ENCODE measurements at regions not wholly inside any gene's neighbourhood (a gene's known extent, or its start where the extent isn't known, plus 50 kb on each side); places are given as distances from the start of the nearest gene placed in this dataset.

DNA sequence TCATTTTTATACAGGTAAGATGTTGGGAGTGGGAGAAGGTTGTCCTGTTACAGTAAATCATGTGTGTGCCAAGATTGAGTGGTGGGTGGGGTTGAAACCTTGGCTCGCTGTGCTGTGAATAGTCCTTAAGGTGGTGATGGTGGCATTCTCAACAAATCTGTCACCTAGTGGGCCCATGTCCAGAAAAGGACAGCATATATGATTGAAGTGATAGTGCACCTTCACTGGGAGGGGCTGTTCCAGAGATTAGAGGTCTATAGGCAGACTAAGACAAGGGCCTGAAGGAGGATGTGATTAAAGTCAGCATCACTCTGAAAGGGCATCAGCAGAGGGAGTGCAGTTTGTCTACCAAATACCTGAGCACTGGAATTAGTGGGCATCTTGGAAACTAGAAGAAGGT is 374.2 kb upstream of the C2CD4B start:
- no peaks in the 10 kb centered on the region for H3K27me3 ChIP-seq (ENCODE audit: insufficient read depth, poor library complexity, severe bottlenecking)
- no peak overlapping the region for H3K27ac ChIP-seq (replicated peaks)
- TF ChIP-seq POLR2AphosphoS5 (IDR thresholded peaks at IDR 0.05; ENCODE audit: low read depth): no peak
- TF ChIP-seq GABPA (IDR thresholded peaks at IDR 0.05; ENCODE audit: low read depth): no peak
- no peak for TF ChIP-seq SPI1 (IDR thresholded peaks at IDR 0.05; ENCODE audit: borderline replicate concordance, low read depth)
- TF ChIP-seq, protein P1, sequence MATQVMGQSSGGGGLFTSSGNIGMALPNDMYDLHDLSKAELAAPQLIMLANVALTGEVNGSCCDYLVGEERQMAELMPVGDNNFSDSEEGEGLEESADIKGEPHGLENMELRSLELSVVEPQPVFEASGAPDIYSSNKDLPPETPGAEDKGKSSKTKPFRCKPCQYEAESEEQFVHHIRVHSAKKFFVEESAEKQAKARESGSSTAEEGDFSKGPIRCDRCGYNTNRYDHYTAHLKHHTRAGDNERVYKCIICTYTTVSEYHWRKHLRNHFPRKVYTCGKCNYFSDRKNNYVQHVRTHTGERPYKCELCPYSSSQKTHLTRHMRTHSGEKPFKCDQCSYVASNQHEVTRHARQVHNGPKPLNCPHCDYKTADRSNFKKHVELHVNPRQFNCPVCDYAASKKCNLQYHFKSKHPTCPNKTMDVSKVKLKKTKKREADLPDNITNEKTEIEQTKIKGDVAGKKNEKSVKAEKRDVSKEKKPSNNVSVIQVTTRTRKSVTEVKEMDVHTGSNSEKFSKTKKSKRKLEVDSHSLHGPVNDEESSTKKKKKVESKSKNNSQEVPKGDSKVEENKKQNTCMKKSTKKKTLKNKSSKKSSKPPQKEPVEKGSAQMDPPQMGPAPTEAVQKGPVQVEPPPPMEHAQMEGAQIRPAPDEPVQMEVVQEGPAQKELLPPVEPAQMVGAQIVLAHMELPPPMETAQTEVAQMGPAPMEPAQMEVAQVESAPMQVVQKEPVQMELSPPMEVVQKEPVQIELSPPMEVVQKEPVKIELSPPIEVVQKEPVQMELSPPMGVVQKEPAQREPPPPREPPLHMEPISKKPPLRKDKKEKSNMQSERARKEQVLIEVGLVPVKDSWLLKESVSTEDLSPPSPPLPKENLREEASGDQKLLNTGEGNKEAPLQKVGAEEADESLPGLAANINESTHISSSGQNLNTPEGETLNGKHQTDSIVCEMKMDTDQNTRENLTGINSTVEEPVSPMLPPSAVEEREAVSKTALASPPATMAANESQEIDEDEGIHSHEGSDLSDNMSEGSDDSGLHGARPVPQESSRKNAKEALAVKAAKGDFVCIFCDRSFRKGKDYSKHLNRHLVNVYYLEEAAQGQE (IDR thresholded peaks at IDR 0.05; ENCODE audit: insufficient replicate concordance, low read depth): no peak
- TF ChIP-seq, protein P2, sequence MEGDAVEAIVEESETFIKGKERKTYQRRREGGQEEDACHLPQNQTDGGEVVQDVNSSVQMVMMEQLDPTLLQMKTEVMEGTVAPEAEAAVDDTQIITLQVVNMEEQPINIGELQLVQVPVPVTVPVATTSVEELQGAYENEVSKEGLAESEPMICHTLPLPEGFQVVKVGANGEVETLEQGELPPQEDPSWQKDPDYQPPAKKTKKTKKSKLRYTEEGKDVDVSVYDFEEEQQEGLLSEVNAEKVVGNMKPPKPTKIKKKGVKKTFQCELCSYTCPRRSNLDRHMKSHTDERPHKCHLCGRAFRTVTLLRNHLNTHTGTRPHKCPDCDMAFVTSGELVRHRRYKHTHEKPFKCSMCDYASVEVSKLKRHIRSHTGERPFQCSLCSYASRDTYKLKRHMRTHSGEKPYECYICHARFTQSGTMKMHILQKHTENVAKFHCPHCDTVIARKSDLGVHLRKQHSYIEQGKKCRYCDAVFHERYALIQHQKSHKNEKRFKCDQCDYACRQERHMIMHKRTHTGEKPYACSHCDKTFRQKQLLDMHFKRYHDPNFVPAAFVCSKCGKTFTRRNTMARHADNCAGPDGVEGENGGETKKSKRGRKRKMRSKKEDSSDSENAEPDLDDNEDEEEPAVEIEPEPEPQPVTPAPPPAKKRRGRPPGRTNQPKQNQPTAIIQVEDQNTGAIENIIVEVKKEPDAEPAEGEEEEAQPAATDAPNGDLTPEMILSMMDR (IDR thresholded peaks at IDR 0.05; ENCODE audit: insufficient read depth, low read length): no peak
- DNase-seq (ENCODE audit: low read depth in 1 of 2, low spot score in 1 of 2): no peak
- H3K4me3 ChIP-seq (replicated peaks; ENCODE audit: insufficient read depth, low read length): no peak overlapping the region

DNA sequence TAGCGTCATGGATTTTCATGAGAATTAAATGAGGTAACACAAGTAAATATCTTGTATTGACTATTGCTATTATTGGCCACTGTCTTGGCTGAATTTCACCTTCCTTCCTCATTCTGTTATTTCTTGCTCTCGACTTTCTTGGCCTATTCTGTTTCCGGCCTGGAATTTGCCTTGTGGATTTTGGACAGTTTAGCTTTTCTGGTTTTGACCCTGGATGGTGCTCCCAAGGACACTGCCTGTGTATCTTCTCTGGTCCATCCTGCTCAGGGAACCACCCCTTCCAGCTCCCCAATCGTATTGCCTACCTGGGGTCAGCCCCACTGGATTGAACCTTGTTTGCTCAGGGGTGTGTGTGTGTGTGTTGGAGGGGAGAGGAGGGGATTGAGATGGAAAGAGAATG is 376.2 kb upstream of the C2CD4B start:
- Histone ChIP-seq H3K27me3 (ENCODE audit: insufficient read depth, poor library complexity, severe bottlenecking) (no peaks in the 10 kb centered on the region), H3K4me3 (replicated peaks; ENCODE audit: insufficient read depth, low read length) (no peak overlapping the region), H3K27ac (replicated peaks) (no peak overlapping the region)
- TF ChIP-seq SPI1 (IDR thresholded peaks at IDR 0.05; ENCODE audit: borderline replicate concordance, low read depth) (no peak), POLR2AphosphoS5 (IDR thresholded peaks at IDR 0.05; ENCODE audit: low read depth) (no peak), GABPA (IDR thresholded peaks at IDR 0.05; ENCODE audit: low read depth) (no peak)
- TF ChIP-seq, protein P2 (IDR thresholded peaks at IDR 0.05; ENCODE audit: insufficient read depth, low read length): no peak
- TF ChIP-seq, protein P1 (IDR thresholded peaks at IDR 0.05; ENCODE audit: insufficient replicate concordance, low read depth): no peak
- DNase-seq (ENCODE audit: low read depth in 1 of 2, low spot score in 1 of 2): no peak

DNA sequence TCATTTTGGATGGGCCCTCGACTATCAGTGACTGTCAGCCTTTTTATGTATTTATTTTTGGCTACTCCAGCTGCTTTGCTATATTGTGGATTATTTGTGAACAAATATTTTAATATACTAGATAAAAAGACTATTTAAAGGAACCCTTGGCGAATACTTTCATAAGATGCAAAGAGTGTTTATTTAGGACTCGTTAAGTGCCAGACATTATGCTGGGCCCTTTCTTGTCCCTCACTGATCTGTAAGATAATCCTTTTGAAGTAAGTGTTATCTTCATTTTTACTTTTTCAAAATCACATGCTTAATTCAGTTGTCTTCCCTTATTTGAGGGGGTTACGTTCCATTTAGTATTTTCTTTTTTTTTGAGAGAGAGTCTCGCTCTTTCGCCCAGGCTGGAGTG is 376.8 kb upstream of the C2CD4B start:
- DNase-seq (ENCODE audit: low read depth in 1 of 2, low spot score in 1 of 2): no peak
- H3K4me3 ChIP-seq (replicated peaks; ENCODE audit: insufficient read depth, low read length): no peak overlapping the region

More for the DNA sequence above, 376.8 kb upstream of the C2CD4B start:
- no peaks in the 10 kb centered on the region for H3K27me3 ChIP-seq (ENCODE audit: insufficient read depth, poor library complexity, severe bottlenecking)
- TF ChIP-seq GABPA (IDR thresholded peaks at IDR 0.05; ENCODE audit: low read depth): no peak
- TF ChIP-seq, protein P1 (IDR thresholded peaks at IDR 0.05; ENCODE audit: insufficient replicate concordance, low read depth): no peak
- TF ChIP-seq, protein P2 (IDR thresholded peaks at IDR 0.05; ENCODE audit: insufficient read depth, low read length): no peak
- TF ChIP-seq POLR2AphosphoS5 (IDR thresholded peaks at IDR 0.05; ENCODE audit: low read depth): no peak
- no peak for TF ChIP-seq SPI1 (IDR thresholded peaks at IDR 0.05; ENCODE audit: borderline replicate concordance, low read depth)
- no peak overlapping the region for H3K27ac ChIP-seq (replicated peaks)
